ENCODE measurements at regions not wholly inside any gene's neighbourhood (a gene's known extent, or its start where the extent isn't known, plus 50 kb on each side); places are given as distances from the start of the nearest gene placed in this dataset.

DNA sequence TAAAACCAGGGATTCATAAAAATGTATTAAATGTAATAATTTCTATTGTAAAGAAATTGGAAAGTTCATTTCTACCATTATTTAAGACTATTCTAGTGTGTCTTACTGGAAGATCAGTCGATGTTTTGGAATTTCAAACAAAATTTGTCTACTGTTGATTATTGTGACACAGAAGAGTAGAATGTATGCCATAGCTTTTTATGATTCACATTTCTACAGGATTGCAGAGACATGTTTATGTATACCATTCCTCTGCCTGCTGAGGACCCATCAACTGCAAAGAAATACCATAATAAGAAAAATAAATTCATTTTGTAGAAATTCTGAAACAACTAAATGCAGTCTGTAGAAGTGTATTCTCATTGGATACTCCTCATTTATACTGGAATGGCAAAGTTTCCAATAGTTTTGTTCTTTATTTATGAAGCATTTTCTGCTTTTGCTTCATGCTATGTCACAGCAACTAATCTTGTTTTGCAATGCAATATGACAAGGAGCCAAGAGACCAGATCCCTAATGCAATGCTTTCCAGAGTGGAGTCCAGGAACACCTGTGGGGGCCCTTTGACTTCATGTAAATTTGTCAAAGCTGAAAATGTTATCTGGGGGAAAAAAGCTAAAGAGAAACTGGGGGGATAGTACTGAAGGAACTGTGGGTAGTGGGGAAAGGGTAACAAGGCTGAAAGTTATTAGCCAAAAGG is 172.9 kb upstream of the LRIG3 start:
- DNase-seq (ENCODE audit: insufficient read length, low spot score) = no peak
- no peak for FAIRE-seq
- TF ChIP-seq, protein P1, sequence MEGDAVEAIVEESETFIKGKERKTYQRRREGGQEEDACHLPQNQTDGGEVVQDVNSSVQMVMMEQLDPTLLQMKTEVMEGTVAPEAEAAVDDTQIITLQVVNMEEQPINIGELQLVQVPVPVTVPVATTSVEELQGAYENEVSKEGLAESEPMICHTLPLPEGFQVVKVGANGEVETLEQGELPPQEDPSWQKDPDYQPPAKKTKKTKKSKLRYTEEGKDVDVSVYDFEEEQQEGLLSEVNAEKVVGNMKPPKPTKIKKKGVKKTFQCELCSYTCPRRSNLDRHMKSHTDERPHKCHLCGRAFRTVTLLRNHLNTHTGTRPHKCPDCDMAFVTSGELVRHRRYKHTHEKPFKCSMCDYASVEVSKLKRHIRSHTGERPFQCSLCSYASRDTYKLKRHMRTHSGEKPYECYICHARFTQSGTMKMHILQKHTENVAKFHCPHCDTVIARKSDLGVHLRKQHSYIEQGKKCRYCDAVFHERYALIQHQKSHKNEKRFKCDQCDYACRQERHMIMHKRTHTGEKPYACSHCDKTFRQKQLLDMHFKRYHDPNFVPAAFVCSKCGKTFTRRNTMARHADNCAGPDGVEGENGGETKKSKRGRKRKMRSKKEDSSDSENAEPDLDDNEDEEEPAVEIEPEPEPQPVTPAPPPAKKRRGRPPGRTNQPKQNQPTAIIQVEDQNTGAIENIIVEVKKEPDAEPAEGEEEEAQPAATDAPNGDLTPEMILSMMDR (IDR thresholded peaks at IDR 0.05; ENCODE audit: insufficient read depth, missing control alignments) = no peak

DNA sequence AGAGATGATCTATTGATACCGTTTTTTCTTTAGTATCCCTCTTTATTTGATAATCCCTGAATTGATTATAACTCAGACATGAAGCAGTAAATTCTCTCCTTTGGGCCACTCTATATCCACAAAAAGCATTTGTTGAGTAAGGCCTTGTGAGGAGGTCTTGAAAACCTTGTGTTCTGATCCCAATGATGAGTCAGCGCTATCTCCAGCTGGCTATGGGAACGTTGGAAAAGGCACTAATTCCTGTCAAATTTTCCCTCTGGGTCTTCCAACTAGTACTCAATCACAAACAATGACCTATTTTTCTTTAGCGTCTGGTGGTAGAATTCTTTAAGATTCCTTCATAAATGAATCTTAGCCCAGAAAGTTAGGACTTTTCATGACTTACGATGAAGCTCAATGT is 168.4 kb upstream of the LRIG3 start:
- TF ChIP-seq, protein P1 (IDR thresholded peaks at IDR 0.05; ENCODE audit: insufficient read depth, missing control alignments) = no peak
- FAIRE-seq = no peak
- no peak for DNase-seq (ENCODE audit: insufficient read length, low spot score)

DNA sequence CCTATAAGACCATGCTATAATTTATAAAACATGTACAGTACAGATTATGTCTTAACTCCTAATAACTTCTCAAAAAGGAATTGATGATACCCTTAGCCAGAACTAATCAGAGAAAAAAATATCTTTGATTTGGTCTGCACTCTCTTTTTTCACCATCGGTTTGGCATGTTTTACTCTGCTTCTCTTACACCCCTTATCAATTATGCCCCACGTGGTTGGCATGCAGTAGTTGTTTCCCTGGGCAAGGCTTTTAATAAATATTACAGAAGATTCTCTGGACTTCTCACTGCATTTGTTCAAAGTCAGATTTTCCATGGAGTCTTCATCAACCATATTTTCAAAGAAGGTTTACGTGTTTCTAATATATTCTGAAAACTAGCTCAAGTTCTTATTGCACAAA is 167.4 kb upstream of the LRIG3 start:
- FAIRE-seq (no peak), DNase-seq (ENCODE audit: insufficient read length, low spot score) (no peak)
- TF ChIP-seq, protein P1 (IDR thresholded peaks at IDR 0.05; ENCODE audit: insufficient read depth, missing control alignments) = no peak

DNA sequence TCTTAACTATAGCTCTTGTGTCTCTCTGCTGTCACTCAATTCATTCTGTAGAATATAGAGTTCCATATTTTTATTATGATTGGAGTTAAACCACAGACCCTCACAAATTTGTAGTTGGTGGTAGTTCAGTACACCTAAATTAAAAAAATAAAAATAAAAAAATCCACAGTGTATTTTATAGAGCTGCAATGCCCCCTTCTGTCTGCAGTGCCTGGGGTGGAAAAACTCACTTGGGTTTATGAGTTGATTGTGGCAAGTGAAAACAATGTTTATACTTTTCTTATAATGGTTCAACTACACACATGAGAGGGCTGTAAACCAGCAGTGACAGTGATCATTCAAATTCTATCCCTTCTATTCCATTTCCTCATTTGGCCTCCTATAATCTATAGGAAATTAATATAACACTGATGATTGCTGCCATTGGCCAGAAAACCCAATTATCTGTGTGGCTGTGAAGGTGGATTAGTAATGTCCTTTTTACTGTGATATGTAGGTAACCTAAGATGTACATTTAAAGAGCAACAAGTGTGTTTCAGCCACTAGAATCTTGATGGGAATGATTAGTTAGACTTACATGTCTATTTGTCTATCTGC is 166.9 kb upstream of the LRIG3 start:
- no peak for FAIRE-seq
- no peak for DNase-seq (ENCODE audit: insufficient read length, low spot score)
- TF ChIP-seq, protein P1 (IDR thresholded peaks at IDR 0.05; ENCODE audit: insufficient read depth, missing control alignments) = peak; percentile 58

DNA sequence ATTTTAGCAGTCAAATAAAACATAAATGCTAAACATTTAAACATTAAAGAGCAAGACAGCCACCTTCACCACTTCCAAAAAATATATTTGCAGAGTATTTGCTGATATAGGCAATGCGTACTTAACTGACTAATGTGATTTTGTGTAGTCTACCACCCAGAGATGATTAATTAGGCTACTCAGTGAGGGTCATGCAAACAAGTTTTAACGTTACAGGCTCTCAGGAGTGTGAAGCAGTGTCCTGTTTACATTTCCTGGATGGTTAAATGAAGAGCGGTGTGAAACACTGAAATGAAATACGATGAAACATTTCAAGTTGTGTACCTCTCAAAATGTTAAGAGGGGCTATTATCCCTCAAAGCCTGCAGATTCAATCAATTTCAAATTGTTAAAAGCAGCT is 165.8 kb upstream of the LRIG3 start:
- no peak for DNase-seq (ENCODE audit: insufficient read length, low spot score)
- FAIRE-seq = no peak
- TF ChIP-seq, protein P1 (IDR thresholded peaks at IDR 0.05; ENCODE audit: insufficient read depth, missing control alignments) = no peak

DNA sequence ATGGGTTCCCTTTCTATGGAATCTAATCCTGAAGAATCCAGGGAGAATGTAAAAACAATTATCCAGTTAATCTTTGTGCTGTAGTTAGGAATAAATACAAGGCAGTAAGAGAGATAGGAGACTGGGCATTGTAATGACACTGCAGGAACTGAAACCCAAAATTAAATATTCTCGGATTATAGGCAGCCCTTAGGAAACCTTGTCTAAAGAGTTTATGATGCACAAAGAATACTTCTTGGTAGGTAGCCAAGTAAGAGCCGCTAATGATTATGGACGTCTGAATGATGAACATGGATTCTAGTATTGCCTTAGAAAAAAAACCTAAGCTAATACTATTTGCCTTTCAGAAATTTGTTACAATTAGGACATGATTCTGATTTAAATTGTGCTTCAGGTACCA is 165.4 kb upstream of the LRIG3 start:
- TF ChIP-seq, protein P1 (IDR thresholded peaks at IDR 0.05; ENCODE audit: insufficient read depth, missing control alignments) = no peak
- DNase-seq (ENCODE audit: insufficient read length, low spot score) (no peak), FAIRE-seq (no peak)
